BE2C (cell line): ENCODE measurements at regions not wholly inside any gene's neighbourhood (a gene's known extent, or its start where the extent isn't known, plus 50 kb on each side); places are given as distances from the start of the nearest gene placed in this dataset.

ENCODE experiments used
- DNase-seq: peaks from one replicate; pipeline ENCODE4 v3.0.0-alpha.2; 2020
- H3K27me3 ChIP-seq: fragments of 250-450 bp; sonication (Bioruptor Pico); 2 replicates; pipeline ENCODE4 v1.5.1; 2020; ENCODE audit warnings: mild to moderate bottlenecking
- H3K36me3 ChIP-seq: fragments of 250-450 bp; sonication (Bioruptor Pico); 2 replicates; pipeline ENCODE4 v1.5.1; 2020; ENCODE audit warnings: mild to moderate bottlenecking
- H3K4me1 ChIP-seq: fragments of 250-450 bp; sonication (Bioruptor Pico); 2 replicates; pipeline ENCODE4 v1.5.1; 2020
- H3K4me3 ChIP-seq: 2 replicates; pipeline ENCODE4 v1.5.1; 2011; ENCODE audit warnings: low read depth, low read length
- H3K9me3 ChIP-seq: fragments of 250-450 bp; sonication (Bioruptor Pico); 2 replicates; pipeline ENCODE4 v1.5.1; 2020
- TF ChIP-seq, protein P1 (sequence below): IDR thresholded peaks from 2 replicates; pipeline ENCODE4 v1.5.1; 2012; ENCODE audit warnings: mild to moderate bottlenecking, low read depth, low read length

DNA sequence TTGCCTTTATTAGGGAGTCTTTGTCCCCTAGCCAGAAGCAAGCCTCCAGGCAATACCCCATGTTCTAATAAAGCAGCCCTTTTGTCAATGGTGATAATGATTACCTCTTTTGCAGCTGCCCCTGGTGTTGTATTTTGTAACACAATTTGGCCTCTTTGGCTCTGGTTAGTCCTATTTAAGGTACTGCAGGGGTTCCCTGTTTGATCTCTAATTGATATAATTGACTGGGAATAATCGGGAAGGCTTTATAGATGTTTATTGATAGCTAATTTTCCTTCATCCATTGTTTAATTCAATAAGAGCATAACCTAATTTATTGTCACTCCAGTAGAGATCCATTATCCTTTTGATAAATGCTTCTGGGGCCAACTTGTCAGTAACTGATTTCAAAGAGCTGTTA lies 537.2 kb downstream of the PKHD1 start:
- no peak overlapping the region for H3K4me3 ChIP-seq
- no peaks in the 10 kb centered on the region for H3K9me3 ChIP-seq
- peaks cover 27% of the 10 kb centered on the region for H3K4me1 ChIP-seq
- TF ChIP-seq, protein P1, sequence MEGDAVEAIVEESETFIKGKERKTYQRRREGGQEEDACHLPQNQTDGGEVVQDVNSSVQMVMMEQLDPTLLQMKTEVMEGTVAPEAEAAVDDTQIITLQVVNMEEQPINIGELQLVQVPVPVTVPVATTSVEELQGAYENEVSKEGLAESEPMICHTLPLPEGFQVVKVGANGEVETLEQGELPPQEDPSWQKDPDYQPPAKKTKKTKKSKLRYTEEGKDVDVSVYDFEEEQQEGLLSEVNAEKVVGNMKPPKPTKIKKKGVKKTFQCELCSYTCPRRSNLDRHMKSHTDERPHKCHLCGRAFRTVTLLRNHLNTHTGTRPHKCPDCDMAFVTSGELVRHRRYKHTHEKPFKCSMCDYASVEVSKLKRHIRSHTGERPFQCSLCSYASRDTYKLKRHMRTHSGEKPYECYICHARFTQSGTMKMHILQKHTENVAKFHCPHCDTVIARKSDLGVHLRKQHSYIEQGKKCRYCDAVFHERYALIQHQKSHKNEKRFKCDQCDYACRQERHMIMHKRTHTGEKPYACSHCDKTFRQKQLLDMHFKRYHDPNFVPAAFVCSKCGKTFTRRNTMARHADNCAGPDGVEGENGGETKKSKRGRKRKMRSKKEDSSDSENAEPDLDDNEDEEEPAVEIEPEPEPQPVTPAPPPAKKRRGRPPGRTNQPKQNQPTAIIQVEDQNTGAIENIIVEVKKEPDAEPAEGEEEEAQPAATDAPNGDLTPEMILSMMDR = no peak
- no peaks in the 10 kb centered on the region for H3K27me3 ChIP-seq
- DNase-seq = peak; percentile 40
- H3K36me3 ChIP-seq = no peaks in the 10 kb centered on the region

DNA sequence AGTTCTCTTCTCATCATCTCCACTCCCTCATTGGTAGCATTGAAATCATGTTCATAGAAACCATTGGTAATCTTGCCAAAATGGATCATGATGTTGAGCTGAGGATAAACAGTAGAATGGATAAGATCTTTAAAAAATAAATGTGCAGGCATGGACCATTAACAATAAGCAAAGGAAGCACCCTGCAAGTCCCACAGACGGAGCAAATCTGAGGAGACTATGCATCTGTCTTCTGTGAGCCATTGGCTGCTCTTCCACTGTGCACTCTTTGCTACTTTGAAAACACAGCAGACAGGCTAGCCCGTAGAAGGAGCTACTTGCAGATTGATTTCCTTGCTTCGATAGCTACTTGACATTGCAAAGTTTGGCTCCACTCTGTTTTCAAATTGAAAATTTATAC lies 535.0 kb downstream of the PKHD1 start:
- H3K36me3 ChIP-seq = no peaks in the 10 kb centered on the region
- peak overlapping the region; percentile 31 for H3K4me3 ChIP-seq
- no peaks in the 10 kb centered on the region for H3K27me3 ChIP-seq
- TF ChIP-seq, protein P1 = no peak
- H3K9me3 ChIP-seq = no peaks in the 10 kb centered on the region
- DNase-seq = peak; percentile 51
- peaks cover 27% of the 10 kb centered on the region for H3K4me1 ChIP-seq

DNA sequence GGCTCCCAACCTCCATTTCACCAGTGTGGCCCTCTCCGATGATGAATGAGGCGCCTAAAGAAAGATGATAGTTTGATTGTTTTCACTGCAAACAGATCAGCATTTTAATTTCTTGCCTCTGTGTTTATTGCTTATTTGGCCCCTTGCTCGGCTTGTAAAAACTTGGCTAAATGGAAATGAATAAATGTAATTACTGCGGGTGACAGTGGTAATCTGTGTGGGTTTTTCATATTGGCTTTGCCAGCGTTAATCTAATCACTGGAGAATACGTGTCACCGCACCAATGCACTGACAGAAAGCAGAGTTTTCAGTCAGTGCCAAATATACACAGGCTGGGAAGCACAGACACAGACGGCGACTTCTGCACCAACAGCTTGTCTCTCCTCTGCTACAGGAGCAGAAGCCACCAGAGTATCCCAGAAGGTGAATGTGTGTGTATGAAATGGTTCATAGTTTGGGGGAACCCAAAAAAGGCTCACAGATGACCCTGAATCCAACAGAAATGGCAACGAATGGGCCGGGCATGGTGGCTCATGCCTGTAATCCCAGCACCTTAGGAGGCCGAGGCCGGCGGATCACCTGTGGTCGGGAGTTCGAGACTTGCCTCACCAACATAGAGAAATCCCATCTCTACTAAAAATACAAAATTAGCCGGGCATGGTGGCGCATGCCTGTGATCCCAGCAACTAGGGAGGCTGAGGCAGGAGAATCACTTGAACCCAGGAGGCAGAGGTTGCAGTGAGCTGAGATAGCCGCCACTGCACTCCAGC lies 534.0 kb downstream of the PKHD1 start:
- peak; percentile 82 for DNase-seq
- Histone ChIP-seq H3K4me1 (peaks cover 27% of the 10 kb centered on the region), H3K27me3 (no peaks in the 10 kb centered on the region), H3K9me3 (no peaks in the 10 kb centered on the region), H3K4me3 (peak overlapping the region; percentile 31), H3K36me3 (no peaks in the 10 kb centered on the region)
- TF ChIP-seq, protein P1 = no peak

DNA sequence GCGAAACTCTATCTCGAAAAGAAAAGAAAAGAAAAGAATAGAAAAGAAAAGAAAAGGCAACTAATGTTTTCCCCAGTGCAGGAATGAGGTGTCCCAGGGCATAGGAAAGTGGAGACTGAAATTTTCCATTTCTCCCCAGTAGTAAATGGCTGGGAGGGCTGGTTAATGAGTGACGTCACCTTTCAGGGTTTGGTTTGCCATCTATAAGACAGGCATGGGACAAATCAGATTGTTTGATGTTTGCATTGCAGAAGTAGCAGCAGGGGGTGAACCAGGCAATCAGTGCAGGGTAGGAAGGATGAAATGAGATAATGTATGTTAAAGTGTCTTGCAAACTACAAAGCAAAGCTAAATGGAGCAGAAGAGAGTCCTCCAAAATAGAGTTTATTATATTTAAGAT lies 533.4 kb downstream of the PKHD1 start:
- H3K36me3 ChIP-seq = no peaks in the 10 kb centered on the region
- peak; percentile 24 for DNase-seq
- peaks cover 27% of the 10 kb centered on the region for H3K4me1 ChIP-seq
- no peaks in the 10 kb centered on the region for H3K27me3 ChIP-seq
- no peaks in the 10 kb centered on the region for H3K9me3 ChIP-seq
- TF ChIP-seq, protein P1 = no peak
- H3K4me3 ChIP-seq = no peak overlapping the region; the same call in 1 of the 2 replicates

DNA sequence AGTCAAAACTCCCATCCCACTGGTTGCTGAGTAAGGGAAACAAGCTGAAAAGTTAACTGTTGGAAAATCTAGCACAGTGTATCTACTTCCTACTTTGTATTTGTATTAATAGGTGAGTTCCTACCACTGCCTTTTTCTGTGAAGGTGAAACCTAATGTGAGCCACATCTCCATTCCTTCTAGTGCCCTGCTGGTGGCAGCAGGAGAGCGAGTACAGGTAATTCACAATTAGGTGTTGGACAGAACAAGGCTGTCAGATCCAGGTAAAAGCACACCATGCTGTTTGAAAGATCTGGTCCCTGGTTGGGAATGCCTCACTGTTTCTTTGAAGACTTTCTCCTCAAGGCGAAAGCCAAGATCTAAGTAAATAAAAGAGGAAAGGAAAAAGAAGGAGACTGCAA lies 528.4 kb downstream of the PKHD1 start:
- Histone ChIP-seq H3K36me3 (no peaks in the 10 kb centered on the region), H3K9me3 (no peaks in the 10 kb centered on the region), H3K4me1 (peaks cover 6% of the 10 kb centered on the region), H3K27me3 (no peaks in the 10 kb centered on the region), H3K4me3 (no peak overlapping the region)
- no peak for DNase-seq
- TF ChIP-seq, protein P1 = peak; percentile 26; the same call in 1 of the 2 replicates

DNA sequence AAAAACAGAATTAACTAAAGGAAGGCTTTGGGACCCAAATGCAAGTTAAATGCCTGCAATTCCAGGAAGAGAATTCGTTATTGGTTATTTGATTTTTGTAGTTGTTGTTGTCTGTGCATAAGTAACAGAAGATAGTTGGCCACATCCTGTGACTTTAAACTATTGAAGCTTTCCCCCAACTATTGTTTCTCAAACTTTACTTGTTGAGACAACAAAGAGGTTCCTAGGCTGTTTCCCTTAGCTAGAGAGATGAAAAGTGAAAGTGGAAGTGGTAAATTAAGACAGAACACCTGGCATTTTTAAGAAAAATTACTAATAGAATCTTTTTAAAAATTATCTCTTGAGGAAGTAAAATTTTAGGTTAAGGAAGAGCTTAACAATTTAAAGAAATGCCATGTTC lies 525.2 kb downstream of the PKHD1 start:
- no peaks in the 10 kb centered on the region; the same call in 1 of the 2 replicates for H3K4me1 ChIP-seq
- H3K9me3 ChIP-seq = no peaks in the 10 kb centered on the region
- no peak for DNase-seq
- no peaks in the 10 kb centered on the region for H3K27me3 ChIP-seq
- no peak overlapping the region for H3K4me3 ChIP-seq
- TF ChIP-seq, protein P1 = no peak
- no peaks in the 10 kb centered on the region for H3K36me3 ChIP-seq
